A549 (cell line): ENCODE measurements at regions not wholly inside any gene's neighbourhood (a gene's known extent, or its start where the extent isn't known, plus 50 kb on each side); places are given as distances from the start of the nearest gene placed in this dataset.

ENCODE experiments used
- ATAC-seq, 2 experiments: fragments of 200-7000 bp in 1 of 2; fragments of >200 bp in 1 of 2; cut with Nextera tagmentation in 1 of 2; cut with Tn5 transposase in 1 of 2; 3 replicates each; pipeline versions ENCODE4 v1.8.0 to v1.9.1; 2018 to 2020; ENCODE audit warnings: mild to moderate bottlenecking in 1 of 2, moderate library complexity in 1 of 2
- CTCF ChIA-PET: fragments of 300-600 bp; sonication (Branson Sonifier 250); formaldehyde crosslinking; extraction: SDS; loops from one replicate; lab custom pipeline; 2021; ENCODE audit warnings: antibody characterized with exemption, inconsistent platforms; lab: Yijun Ruan, JAX
- POLR2A ChIA-PET: fragments of 350-600 bp; formaldehyde crosslinking; extraction: SDS; loops from one replicate; lab custom pipeline; 2021; ENCODE audit warnings: antibody characterized with exemption, inconsistent platforms; lab: Yijun Ruan, JAX
- DNase-seq, 2 experiments: peaks; one replicate each; pipeline versions ENCODE4 v3.0.0 to v3.0.0-alpha.2; 2011 to 2016; ENCODE audit warnings: low read depth in 1 of 2, low spot score in 1 of 2
- FAIRE-seq: peaks from 2 replicates; lab custom pipeline; 2011; peaks lifted over from hg19 to GRCh38; lab: Jason Lieb, UNC
- H3K27ac ChIP-seq, 2 experiments: fragments of >200 bp; sonication (Bioruptor Twin); formaldehyde crosslinking; 3 replicates each; pipeline ENCODE4 v1.5.1; 2016 to 2017
- H3K4me1 ChIP-seq: fragments of >200 bp; sonication (Bioruptor Twin); formaldehyde crosslinking; 3 replicates; pipeline ENCODE4 v1.6.1; 2016
- H3K4me2 ChIP-seq: fragments of >200 bp; sonication (Bioruptor Twin); formaldehyde crosslinking; 3 replicates; pipeline ENCODE4 v1.6.1; 2016
- H3K4me3 ChIP-seq: fragments of >200 bp; sonication (Bioruptor Twin); formaldehyde crosslinking; 3 replicates; pipeline ENCODE4 v1.5.1; 2016
- H3K9me3 ChIP-seq: fragments of >200 bp; sonication (Bioruptor Twin); formaldehyde crosslinking; 3 replicates; pipeline ENCODE4 v1.6.1; 2016
- ATOH8 ChIP-seq: fragments of 250-450 bp; sonication (Bioruptor Pico); IDR thresholded peaks from 2 replicates; pipeline ENCODE4 v1.5.0; 2020; ENCODE audit warnings: low read depth, mild to moderate bottlenecking, moderate library complexity
- CBX8 ChIP-seq: fragments of 200-600 bp; sonication (generic); IDR thresholded peaks from 2 replicates; pipeline ENCODE4 v1.6.1; 2016
- CEBPB ChIP-seq, 2 experiments: fragments of >200 bp in 1 of 2; sonication (Bioruptor Twin) in 1 of 2; formaldehyde crosslinking in 1 of 2; IDR thresholded peaks; 2 replicates each; pipeline ENCODE4 v1.6.1; 2012 to 2016
- CHD2 ChIP-seq: fragments of 150-350 bp; IDR thresholded peaks from 2 replicates; pipeline ENCODE4 v1.6.1; 2014; ENCODE audit warnings: low read length; ENCODE audit not compliant: partially characterized antibody
- EHF ChIP-seq: fragments of 250-450 bp; sonication (Bioruptor Pico); IDR thresholded peaks from 2 replicates; pipeline ENCODE4 v1.5.0; 2020; ENCODE audit warnings: mild to moderate bottlenecking
- EP300 ChIP-seq, 2 experiments: fragments of >200 bp; sonication (Bioruptor Twin); formaldehyde crosslinking; IDR thresholded peaks; 2 replicates in 1 of 2; 3 replicates in 1 of 2; pipeline ENCODE4 v1.6.1; 2016 to 2017
- FOSL2 ChIP-seq, 2 experiments: fragments of 450-650 bp in 1 of 2; fragments of >200 bp in 1 of 2; sonication (Bioruptor Twin) in 1 of 2; formaldehyde crosslinking; IDR thresholded peaks; 2 replicates each; pipeline versions ENCODE4 v1.5.0 to v1.6.1; 2016 to 2020; ENCODE audit warnings: mild to moderate bottlenecking in 1 of 2, moderate library complexity in 1 of 2
- GATA3 ChIP-seq: IDR thresholded peaks from 2 replicates; pipeline ENCODE4 v1.6.1; 2012; ENCODE audit warnings: borderline replicate concordance
- HDAC2 ChIP-seq: fragments of 200-600 bp; sonication (generic); IDR thresholded peaks from 2 replicates; pipeline ENCODE4 v1.6.1; 2016
- HEYL ChIP-seq: fragments of 250-450 bp; sonication (Bioruptor Pico); IDR thresholded peaks from 2 replicates; pipeline ENCODE4 v1.8.0; 2021; ENCODE audit warnings: mild to moderate bottlenecking, moderate library complexity
- HOXA7 ChIP-seq: fragments of 250-450 bp; sonication (Bioruptor Pico); IDR thresholded peaks from 2 replicates; pipeline ENCODE4 v1.5.0; 2020; ENCODE audit warnings: mild to moderate bottlenecking, moderate library complexity
- JUNB ChIP-seq: fragments of >200 bp; sonication (Bioruptor Twin); formaldehyde crosslinking; IDR thresholded peaks from 2 replicates; pipeline ENCODE4 v1.6.1; 2016
- KDM1A ChIP-seq: fragments of 200-600 bp; sonication (generic); IDR thresholded peaks from 2 replicates; pipeline ENCODE4 v1.6.1; 2016; ENCODE audit warnings: low read depth, mild to moderate bottlenecking
- KDM5A ChIP-seq: fragments of 200-600 bp; sonication (generic); IDR thresholded peaks from 2 replicates; pipeline ENCODE4 v1.6.1; 2016; ENCODE audit warnings: antibody characterized with exemption, mild to moderate bottlenecking
- NPAS2 ChIP-seq: fragments of 250-450 bp; sonication (Bioruptor Pico); IDR thresholded peaks from 2 replicates; pipeline ENCODE4 v1.8.0; 2022; ENCODE audit warnings: mild to moderate bottlenecking, moderate library complexity, borderline replicate concordance
- PHF8 ChIP-seq: fragments of 200-600 bp; sonication (generic); IDR thresholded peaks from 2 replicates; pipeline ENCODE4 v1.6.1; 2016; ENCODE audit warnings: low read depth, mild to moderate bottlenecking, antibody characterized with exemption, moderate library complexity, borderline replicate concordance
- POLR2AphosphoS2 ChIP-seq: conservative IDR thresholded peaks from 2 replicates; pipeline ENCODE4 v1.6.1; 2012; ENCODE audit warnings: low read length, improper control_type of control experiment, inconsistent platforms
- RAD21 ChIP-seq, 2 experiments: fragments of >200 bp in 1 of 2; sonication (Bioruptor Twin) in 1 of 2; formaldehyde crosslinking in 1 of 2; IDR thresholded peaks in 1 of 2; conservative IDR thresholded peaks in 1 of 2; 2 replicates in 1 of 2; 3 replicates in 1 of 2; pipeline ENCODE4 v1.6.1; 2012 to 2018; ENCODE audit warnings: inconsistent platforms in 1 of 2
- SMC3 ChIP-seq: fragments of >200 bp; sonication (Bioruptor Twin); formaldehyde crosslinking; IDR thresholded peaks from 3 replicates; pipeline ENCODE4 v1.6.1; 2018; ENCODE audit warnings: inconsistent platforms
- SREBF2 ChIP-seq: fragments of 450-650 bp; IDR thresholded peaks from 2 replicates; pipeline ENCODE4 v1.6.1; 2014; ENCODE audit warnings: mild to moderate bottlenecking, moderate library complexity
- USF2 ChIP-seq: fragments of 450-650 bp; IDR thresholded peaks from 2 replicates; pipeline ENCODE4 v1.6.1; 2014; ENCODE audit warnings: antibody characterized with exemption
- ZC3H11A ChIP-seq: fragments of 450-650 bp; IDR thresholded peaks from 2 replicates; pipeline ENCODE4 v1.6.1; 2014; ENCODE audit warnings: antibody characterized with exemption, mild to moderate bottlenecking
- ZNF302 ChIP-seq: fragments of 250-450 bp; sonication (Bioruptor Pico); IDR thresholded peaks from 2 replicates; pipeline ENCODE4 v1.9.0; 2021; ENCODE audit warnings: inconsistent platforms, mild to moderate bottlenecking, moderate library complexity
- WGBS: methylation state at CpG from one replicate; pipeline ENCODE4 v1.1.6; 2017; ENCODE audit errors: missing lambda C conversion rate; 5-methylcytosine and 5-hydroxymethylcytosine counted together
- TF ChIP-seq, protein P1 (sequence below): fragments of >200 bp; sonication (Bioruptor Twin); formaldehyde crosslinking; IDR thresholded peaks from 3 replicates; pipeline ENCODE4 v1.5.1; 2016
- TF ChIP-seq, protein P2 (sequence below): IDR thresholded peaks from 2 replicates; pipeline ENCODE4 v1.6.1; 2012; ENCODE audit warnings: low read depth, borderline replicate concordance
- TF ChIP-seq, protein P3 (sequence below): fragments of >200 bp; sonication (Bioruptor Twin); formaldehyde crosslinking; IDR thresholded peaks from 3 replicates; pipeline ENCODE4 v1.6.1; 2016
- TF ChIP-seq, protein P4 (sequence below): IDR thresholded peaks from 2 replicates; pipeline ENCODE4 v1.6.1; 2012
- TF ChIP-seq, protein P5 (sequence below): fragments of 200-600 bp; sonication (generic); IDR thresholded peaks from 2 replicates; pipeline ENCODE4 v1.6.1; 2016; ENCODE audit warnings: antibody characterized with exemption, mild to moderate bottlenecking, moderate library complexity
- TF ChIP-seq, protein P6 (sequence below): fragments of 150-350 bp; IDR thresholded peaks from 2 replicates; pipeline ENCODE4 v1.6.1; 2014; ENCODE audit warnings: low read depth, mild to moderate bottlenecking, low read length

DNA sequence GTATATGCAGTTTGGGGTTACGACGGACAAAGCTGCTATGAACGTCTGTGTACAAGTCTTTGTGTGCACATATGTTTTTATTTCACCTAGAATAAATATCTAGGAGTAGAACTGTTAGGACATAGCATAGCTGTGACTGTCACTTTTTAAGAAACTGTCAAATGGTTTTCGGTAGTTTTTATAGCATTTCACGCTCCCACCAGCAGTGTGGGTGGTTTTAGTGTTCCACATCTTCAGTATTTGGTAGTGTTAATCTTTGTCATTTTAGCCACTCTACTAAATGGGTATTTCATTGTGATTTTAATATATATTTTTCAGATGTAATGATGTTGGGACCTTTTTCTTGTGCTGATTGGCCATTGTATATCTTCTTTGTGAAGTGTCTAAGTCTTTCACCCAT, 109.1 kb upstream of the BCAT1 start:
- WGBS, result 72% methylated on average over 5 of the region's 5 CpGs
- ATAC-seq, result no peak
- POLR2A ChIA-PET, result no interaction called here

DNA sequence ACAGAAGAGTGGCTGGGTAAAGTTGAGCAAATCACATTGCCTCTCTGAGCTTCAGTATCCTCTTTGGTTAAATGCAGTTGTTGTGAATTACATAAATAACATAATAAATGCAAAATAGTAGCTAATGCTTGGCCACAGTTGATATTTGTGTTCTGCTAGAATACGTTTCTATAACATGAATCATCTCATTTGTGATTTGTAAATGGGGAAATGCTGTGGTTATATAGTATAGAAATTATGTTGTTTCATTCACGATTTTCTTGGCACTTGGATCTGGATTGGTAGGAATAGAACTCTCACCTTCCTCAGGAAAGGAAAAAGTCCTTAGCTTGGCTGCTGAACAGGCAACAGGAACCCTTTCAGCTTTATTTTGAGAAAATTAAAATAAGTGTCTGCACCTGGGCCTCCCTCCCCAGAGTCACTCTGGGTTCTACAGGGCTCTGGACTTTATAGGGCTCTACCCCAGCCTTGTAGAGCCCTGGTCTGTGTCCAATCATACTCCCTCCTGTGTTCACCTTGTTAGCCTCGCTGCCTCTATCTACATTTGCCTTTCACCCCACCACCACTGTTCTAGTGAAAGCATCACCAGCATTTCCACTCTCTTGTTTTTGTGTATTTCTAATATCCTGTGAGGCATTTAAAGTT, 107.7 kb upstream of the BCAT1 start:
- no peak overlapping the region for H3K4me3 ChIP-seq
- no peak for FAIRE-seq
- ChIA-PET CTCF (no interaction called here), POLR2A (no interaction called here)
- no peaks in the 10 kb centered on the region; the same call in 2 of the 3 replicates for H3K4me1 ChIP-seq
- WGBS, result 15% methylated on average over 3 of the region's 3 CpGs
- no peak overlapping the region for H3K27ac ChIP-seq
- no peak for ATAC-seq
- no peaks in the 10 kb centered on the region for H3K9me3 ChIP-seq
- DNase-seq, result no peak
- H3K4me2 ChIP-seq, result no peak overlapping the region
- TF ChIP-seq KDM5A (no peak), ZNF302 (CRISPR knock-in tag) (no peak), CHD2 (no peak), KDM1A (no peak), EHF (CRISPR knock-in tag) (no peak), HDAC2 (no peak), FOSL2 (IDR thresholded peaks at IDR 0.05) (no peak), FOSL2 (CRISPR knock-in tag; IDR thresholded peaks at IDR 0.05) (no peak), PHF8 (no peak), EP300 (IDR thresholded peaks at IDR 0.05) (no peak), ATOH8 (CRISPR knock-in tag) (no peak), CBX8 (no peak)
- TF ChIP-seq, protein P1, sequence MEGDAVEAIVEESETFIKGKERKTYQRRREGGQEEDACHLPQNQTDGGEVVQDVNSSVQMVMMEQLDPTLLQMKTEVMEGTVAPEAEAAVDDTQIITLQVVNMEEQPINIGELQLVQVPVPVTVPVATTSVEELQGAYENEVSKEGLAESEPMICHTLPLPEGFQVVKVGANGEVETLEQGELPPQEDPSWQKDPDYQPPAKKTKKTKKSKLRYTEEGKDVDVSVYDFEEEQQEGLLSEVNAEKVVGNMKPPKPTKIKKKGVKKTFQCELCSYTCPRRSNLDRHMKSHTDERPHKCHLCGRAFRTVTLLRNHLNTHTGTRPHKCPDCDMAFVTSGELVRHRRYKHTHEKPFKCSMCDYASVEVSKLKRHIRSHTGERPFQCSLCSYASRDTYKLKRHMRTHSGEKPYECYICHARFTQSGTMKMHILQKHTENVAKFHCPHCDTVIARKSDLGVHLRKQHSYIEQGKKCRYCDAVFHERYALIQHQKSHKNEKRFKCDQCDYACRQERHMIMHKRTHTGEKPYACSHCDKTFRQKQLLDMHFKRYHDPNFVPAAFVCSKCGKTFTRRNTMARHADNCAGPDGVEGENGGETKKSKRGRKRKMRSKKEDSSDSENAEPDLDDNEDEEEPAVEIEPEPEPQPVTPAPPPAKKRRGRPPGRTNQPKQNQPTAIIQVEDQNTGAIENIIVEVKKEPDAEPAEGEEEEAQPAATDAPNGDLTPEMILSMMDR, result no peak
- TF ChIP-seq, protein P2, sequence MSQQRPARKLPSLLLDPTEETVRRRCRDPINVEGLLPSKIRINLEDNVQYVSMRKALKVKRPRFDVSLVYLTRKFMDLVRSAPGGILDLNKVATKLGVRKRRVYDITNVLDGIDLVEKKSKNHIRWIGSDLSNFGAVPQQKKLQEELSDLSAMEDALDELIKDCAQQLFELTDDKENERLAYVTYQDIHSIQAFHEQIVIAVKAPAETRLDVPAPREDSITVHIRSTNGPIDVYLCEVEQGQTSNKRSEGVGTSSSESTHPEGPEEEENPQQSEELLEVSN, result no peak
- TF ChIP-seq, protein P3, sequence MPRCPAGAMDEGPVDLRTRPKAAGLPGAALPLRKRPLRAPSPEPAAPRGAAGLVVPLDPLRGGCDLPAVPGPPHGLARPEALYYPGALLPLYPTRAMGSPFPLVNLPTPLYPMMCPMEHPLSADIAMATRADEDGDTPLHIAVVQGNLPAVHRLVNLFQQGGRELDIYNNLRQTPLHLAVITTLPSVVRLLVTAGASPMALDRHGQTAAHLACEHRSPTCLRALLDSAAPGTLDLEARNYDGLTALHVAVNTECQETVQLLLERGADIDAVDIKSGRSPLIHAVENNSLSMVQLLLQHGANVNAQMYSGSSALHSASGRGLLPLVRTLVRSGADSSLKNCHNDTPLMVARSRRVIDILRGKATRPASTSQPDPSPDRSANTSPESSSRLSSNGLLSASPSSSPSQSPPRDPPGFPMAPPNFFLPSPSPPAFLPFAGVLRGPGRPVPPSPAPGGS, result no peak
- TF ChIP-seq, protein P4, sequence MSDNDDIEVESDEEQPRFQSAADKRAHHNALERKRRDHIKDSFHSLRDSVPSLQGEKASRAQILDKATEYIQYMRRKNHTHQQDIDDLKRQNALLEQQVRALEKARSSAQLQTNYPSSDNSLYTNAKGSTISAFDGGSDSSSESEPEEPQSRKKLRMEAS, result no peak
- TF ChIP-seq, protein P5, sequence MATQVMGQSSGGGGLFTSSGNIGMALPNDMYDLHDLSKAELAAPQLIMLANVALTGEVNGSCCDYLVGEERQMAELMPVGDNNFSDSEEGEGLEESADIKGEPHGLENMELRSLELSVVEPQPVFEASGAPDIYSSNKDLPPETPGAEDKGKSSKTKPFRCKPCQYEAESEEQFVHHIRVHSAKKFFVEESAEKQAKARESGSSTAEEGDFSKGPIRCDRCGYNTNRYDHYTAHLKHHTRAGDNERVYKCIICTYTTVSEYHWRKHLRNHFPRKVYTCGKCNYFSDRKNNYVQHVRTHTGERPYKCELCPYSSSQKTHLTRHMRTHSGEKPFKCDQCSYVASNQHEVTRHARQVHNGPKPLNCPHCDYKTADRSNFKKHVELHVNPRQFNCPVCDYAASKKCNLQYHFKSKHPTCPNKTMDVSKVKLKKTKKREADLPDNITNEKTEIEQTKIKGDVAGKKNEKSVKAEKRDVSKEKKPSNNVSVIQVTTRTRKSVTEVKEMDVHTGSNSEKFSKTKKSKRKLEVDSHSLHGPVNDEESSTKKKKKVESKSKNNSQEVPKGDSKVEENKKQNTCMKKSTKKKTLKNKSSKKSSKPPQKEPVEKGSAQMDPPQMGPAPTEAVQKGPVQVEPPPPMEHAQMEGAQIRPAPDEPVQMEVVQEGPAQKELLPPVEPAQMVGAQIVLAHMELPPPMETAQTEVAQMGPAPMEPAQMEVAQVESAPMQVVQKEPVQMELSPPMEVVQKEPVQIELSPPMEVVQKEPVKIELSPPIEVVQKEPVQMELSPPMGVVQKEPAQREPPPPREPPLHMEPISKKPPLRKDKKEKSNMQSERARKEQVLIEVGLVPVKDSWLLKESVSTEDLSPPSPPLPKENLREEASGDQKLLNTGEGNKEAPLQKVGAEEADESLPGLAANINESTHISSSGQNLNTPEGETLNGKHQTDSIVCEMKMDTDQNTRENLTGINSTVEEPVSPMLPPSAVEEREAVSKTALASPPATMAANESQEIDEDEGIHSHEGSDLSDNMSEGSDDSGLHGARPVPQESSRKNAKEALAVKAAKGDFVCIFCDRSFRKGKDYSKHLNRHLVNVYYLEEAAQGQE, result no peak

More for the DNA sequence above, 109.1 kb upstream of the BCAT1 start:
- Histone ChIP-seq H3K4me3 (no peak overlapping the region), H3K4me2 (no peak overlapping the region), H3K27ac (no peak overlapping the region)
- CTCF ChIA-PET, result no interaction called here
- FAIRE-seq, result no peak
- TF ChIP-seq, protein P2, result no peak
- TF ChIP-seq POLR2AphosphoS2 (no peak), ZC3H11A (no peak), JUNB (no peak), CEBPB (IDR thresholded peaks at IDR 0.05) (no peak), ZNF302 (CRISPR knock-in tag) (no peak), RAD21 (conservative IDR thresholded peaks at IDR 0.05 in 1 of 2, IDR thresholded peaks at IDR 0.05 in 1 of 2) (no peak), HEYL (CRISPR knock-in tag) (no peak), USF2 (no peak), SMC3 (no peak), KDM1A (no peak), EHF (CRISPR knock-in tag) (no peak), GATA3 (no peak), NPAS2 (CRISPR knock-in tag) (no peak), SREBF2 (no peak), HOXA7 (CRISPR knock-in tag) (no peak)
- TF ChIP-seq, protein P6, sequence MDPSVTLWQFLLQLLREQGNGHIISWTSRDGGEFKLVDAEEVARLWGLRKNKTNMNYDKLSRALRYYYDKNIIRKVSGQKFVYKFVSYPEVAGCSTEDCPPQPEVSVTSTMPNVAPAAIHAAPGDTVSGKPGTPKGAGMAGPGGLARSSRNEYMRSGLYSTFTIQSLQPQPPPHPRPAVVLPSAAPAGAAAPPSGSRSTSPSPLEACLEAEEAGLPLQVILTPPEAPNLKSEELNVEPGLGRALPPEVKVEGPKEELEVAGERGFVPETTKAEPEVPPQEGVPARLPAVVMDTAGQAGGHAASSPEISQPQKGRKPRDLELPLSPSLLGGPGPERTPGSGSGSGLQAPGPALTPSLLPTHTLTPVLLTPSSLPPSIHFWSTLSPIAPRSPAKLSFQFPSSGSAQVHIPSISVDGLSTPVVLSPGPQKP, result no peak
- TF ChIP-seq, all 56 proteins: peak for 0
- no peak for DNase-seq
- Histone ChIP-seq H3K9me3 (no peaks in the 10 kb centered on the region), H3K4me1 (no peaks in the 10 kb centered on the region; the same call in 2 of the 3 replicates)
